GM12878 (cell line): ENCODE measurements at regions not wholly inside any gene's neighbourhood (a gene's known extent, or its start where the extent isn't known, plus 50 kb on each side); places are given as distances from the start of the nearest gene placed in this dataset.

Experiments
- CEBPB ChIP-seq, 2 experiments: fragments of 150-350 bp in 1 of 2; IDR thresholded peaks; 2 replicates each; pipeline ENCODE4 v1.6.1; 2012 to 2014; ENCODE audit warnings: low read depth in 2 of 2, low read length in 2 of 2, borderline replicate concordance in 1 of 2, inconsistent platforms in 1 of 2
- CREM ChIP-seq: IDR thresholded peaks from 2 replicates; pipeline ENCODE4 v1.6.1; 2014; ENCODE audit warnings: antibody characterized with exemption, low read depth
- E2F8 ChIP-seq: fragments of 450-650 bp; IDR thresholded peaks from 2 replicates; pipeline ENCODE4 v1.6.1; 2018; ENCODE audit warnings: mild to moderate bottlenecking, low read depth, moderate library complexity; ENCODE audit not compliant: partially characterized antibody
- EP300 ChIP-seq, 2 experiments: fragments of 150-350 bp in 1 of 2; IDR thresholded peaks; 2 replicates each; pipeline ENCODE4 v1.6.1; 2011 to 2012; ENCODE audit warnings: low read depth in 2 of 2, low read length in 2 of 2, borderline replicate concordance in 1 of 2, improper control_type of control experiment in 1 of 2, inconsistent platforms in 1 of 2; ENCODE audit not compliant: control insufficient read depth in 1 of 2
- IKZF1 ChIP-seq: fragments of 450-650 bp; conservative IDR thresholded peaks from 2 replicates; pipeline ENCODE4 v1.6.1; 2017; ENCODE audit warnings: antibody characterized with exemption, mild to moderate bottlenecking
- IRF4 ChIP-seq: IDR thresholded peaks from 2 replicates; pipeline ENCODE4 v1.6.1; 2011; ENCODE audit warnings: low read depth, low read length
- MXI1 ChIP-seq: fragments of 150-350 bp; IDR thresholded peaks from 2 replicates; pipeline ENCODE4 v1.6.1; 2011; ENCODE audit warnings: low read depth, mild to moderate bottlenecking, inconsistent platforms, low read length, improper control_type of control experiment
- NFYB ChIP-seq: IDR thresholded peaks from 2 replicates; pipeline ENCODE4 v1.6.1; 2011; ENCODE audit warnings: low read depth, mild to moderate bottlenecking, low read length, improper control_type of control experiment, moderate library complexity; ENCODE audit not compliant: insufficient read depth
- NR2C2 ChIP-seq: IDR thresholded peaks from 2 replicates; pipeline ENCODE4 v1.6.1; 2011; ENCODE audit warnings: borderline replicate concordance, low read depth; ENCODE audit not compliant: control insufficient read depth, insufficient read length
- NR2F1 ChIP-seq: fragments of 450-650 bp; conservative IDR thresholded peaks from 2 replicates; pipeline ENCODE4 v1.6.1; 2017; ENCODE audit warnings: mild to moderate bottlenecking
- SMC3 ChIP-seq: IDR thresholded peaks from 2 replicates; pipeline ENCODE4 v1.6.1; 2011; ENCODE audit warnings: low read length, improper control_type of control experiment, borderline replicate concordance
- STAT1 ChIP-seq: fragments of 450-650 bp; conservative IDR thresholded peaks from 2 replicates; pipeline ENCODE4 v1.6.1; 2014; ENCODE audit warnings: antibody characterized with exemption, mild to moderate bottlenecking
- TCF12 ChIP-seq: IDR thresholded peaks from 2 replicates; pipeline ENCODE4 v1.6.1; 2011; ENCODE audit warnings: low read depth, mild to moderate bottlenecking, low read length
- ZBTB33 ChIP-seq: fragments of 450-650 bp; IDR thresholded peaks from 2 replicates; pipeline ENCODE4 v1.6.1; 2017; ENCODE audit warnings: mild to moderate bottlenecking
- TF ChIP-seq, protein P1 (sequence below), 3 experiments: IDR thresholded peaks in 2 of 3; conservative IDR thresholded peaks in 1 of 3; 2 replicates each; pipeline ENCODE4 v1.5.1; 2011; ENCODE audit warnings: low read depth in 3 of 3, low read length in 3 of 3, mild to moderate bottlenecking in 3 of 3, control low read depth in 2 of 3, moderate library complexity in 2 of 3, inconsistent platforms in 1 of 3, mixed read lengths in 1 of 3; ENCODE audit not compliant: control insufficient read depth in 2 of 3, insufficient read depth in 1 of 3; ENCODE audit errors: extremely low read depth in 1 of 3
- TF ChIP-seq, protein P2 (sequence below): fragments of 450-650 bp; formaldehyde crosslinking; IDR thresholded peaks from 2 replicates; pipeline ENCODE4 v1.4.0; 2022; ENCODE audit warnings: mild to moderate bottlenecking, moderate library complexity
- TF ChIP-seq, protein P3 (sequence below): IDR thresholded peaks from 2 replicates; pipeline ENCODE4 v1.6.1; 2012; ENCODE audit warnings: low read depth, low read length, improper control_type of control experiment

GRCh38 chr10:83917537-83918506 is 221.5 kb upstream of the GHITM start (continued):
- TF ChIP-seq ZBTB33 (no peak), IKZF1 (no peak; the same call in 1 of the 2 replicates), CREM (no peak), CEBPB (IDR thresholded peaks at IDR 0.05; ENCODE audit: borderline replicate concordance in 1 of 2, low read depth in 2 of 2, low read length in 2 of 2) (no peak), NR2F1 (no peak), NR2C2 (no peak), STAT1 (no peak), TCF12 (no peak), MXI1 (0 out of 2 replicates have a peak, but pooled peaks have one; percentile 24), IRF4 (no peak), E2F8 (no peak), NFYB (no peak), EP300 (IDR thresholded peaks at IDR 0.05; ENCODE audit: borderline replicate concordance in 1 of 2, control insufficient read depth in 1 of 2, low read depth in 2 of 2, low read length in 2 of 2) (no peak), SMC3 (0 out of 2 replicates have a peak, but pooled peaks have one; percentile 2)
- TF ChIP-seq, protein P1, sequence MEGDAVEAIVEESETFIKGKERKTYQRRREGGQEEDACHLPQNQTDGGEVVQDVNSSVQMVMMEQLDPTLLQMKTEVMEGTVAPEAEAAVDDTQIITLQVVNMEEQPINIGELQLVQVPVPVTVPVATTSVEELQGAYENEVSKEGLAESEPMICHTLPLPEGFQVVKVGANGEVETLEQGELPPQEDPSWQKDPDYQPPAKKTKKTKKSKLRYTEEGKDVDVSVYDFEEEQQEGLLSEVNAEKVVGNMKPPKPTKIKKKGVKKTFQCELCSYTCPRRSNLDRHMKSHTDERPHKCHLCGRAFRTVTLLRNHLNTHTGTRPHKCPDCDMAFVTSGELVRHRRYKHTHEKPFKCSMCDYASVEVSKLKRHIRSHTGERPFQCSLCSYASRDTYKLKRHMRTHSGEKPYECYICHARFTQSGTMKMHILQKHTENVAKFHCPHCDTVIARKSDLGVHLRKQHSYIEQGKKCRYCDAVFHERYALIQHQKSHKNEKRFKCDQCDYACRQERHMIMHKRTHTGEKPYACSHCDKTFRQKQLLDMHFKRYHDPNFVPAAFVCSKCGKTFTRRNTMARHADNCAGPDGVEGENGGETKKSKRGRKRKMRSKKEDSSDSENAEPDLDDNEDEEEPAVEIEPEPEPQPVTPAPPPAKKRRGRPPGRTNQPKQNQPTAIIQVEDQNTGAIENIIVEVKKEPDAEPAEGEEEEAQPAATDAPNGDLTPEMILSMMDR (IDR thresholded peaks at IDR 0.05 in 2 of 3, conservative IDR thresholded peaks at IDR 0.05 in 1 of 3; ENCODE audit: control insufficient read depth in 2 of 3, extremely low read depth in 1 of 3, insufficient read depth in 1 of 3, low read depth in 3 of 3, low read length in 3 of 3) = peak; percentile 22 to 40 (median 30); a peak in 4 of 6 replicates
- TF ChIP-seq, protein P2, sequence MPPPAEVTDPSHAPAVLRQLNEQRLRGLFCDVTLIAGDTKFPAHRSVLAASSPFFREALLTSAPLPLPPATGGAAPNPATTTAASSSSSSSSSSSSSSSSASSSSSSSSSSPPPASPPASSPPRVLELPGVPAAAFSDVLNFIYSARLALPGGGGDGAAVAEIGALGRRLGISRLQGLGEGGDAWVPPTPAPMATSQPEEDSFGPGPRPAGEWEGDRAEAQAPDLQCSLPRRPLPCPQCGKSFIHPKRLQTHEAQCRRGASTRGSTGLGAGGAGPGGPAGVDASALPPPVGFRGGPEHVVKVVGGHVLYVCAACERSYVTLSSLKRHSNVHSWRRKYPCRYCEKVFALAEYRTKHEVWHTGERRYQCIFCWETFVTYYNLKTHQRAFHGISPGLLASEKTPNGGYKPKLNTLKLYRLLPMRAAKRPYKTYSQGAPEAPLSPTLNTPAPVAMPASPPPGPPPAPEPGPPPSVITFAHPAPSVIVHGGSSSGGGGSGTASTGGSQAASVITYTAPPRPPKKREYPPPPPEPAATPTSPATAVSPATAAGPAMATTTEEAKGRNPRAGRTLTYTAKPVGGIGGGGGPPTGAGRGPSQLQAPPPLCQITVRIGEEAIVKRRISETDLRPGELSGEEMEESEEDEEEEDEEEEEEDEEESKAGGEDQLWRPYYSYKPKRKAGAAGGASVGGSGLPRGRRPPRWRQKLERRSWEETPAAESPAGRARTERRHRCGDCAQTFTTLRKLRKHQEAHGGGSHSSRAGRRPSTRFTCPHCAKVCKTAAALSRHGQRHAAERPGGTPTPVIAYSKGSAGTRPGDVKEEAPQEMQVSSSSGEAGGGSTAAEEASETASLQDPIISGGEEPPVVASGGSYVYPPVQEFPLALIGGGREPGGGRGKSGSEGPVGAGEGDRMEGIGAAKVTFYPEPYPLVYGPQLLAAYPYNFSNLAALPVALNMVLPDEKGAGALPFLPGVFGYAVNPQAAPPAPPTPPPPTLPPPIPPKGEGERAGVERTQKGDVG (CRISPR knock-in tag) = no peak
- TF ChIP-seq, protein P3, sequence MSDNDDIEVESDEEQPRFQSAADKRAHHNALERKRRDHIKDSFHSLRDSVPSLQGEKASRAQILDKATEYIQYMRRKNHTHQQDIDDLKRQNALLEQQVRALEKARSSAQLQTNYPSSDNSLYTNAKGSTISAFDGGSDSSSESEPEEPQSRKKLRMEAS = peak; percentile 24; the same call in 1 of the 2 replicates
